NB4 (cell line): ENCODE measurements at regions not wholly inside any gene's neighbourhood (a gene's known extent, or its start where the extent isn't known, plus 50 kb on each side); places are given as distances from the start of the nearest gene placed in this dataset.

Experiments used
- MYC ChIP-seq: IDR thresholded peaks from 2 replicates; pipeline ENCODE4 v1.6.1; 2011; ENCODE audit warnings: low read depth, low read length
- POLR2A ChIP-seq: IDR thresholded peaks from 2 replicates; pipeline ENCODE4 v1.6.1; 2011; ENCODE audit warnings: mild to moderate bottlenecking; ENCODE audit not compliant: insufficient read length; ENCODE audit errors: extremely low read depth
- TF ChIP-seq, protein P1 (sequence below): IDR thresholded peaks from one replicate; pipeline ENCODE4 v1.5.1; 2012; ENCODE audit warnings: low read depth, low read length

DNA sequence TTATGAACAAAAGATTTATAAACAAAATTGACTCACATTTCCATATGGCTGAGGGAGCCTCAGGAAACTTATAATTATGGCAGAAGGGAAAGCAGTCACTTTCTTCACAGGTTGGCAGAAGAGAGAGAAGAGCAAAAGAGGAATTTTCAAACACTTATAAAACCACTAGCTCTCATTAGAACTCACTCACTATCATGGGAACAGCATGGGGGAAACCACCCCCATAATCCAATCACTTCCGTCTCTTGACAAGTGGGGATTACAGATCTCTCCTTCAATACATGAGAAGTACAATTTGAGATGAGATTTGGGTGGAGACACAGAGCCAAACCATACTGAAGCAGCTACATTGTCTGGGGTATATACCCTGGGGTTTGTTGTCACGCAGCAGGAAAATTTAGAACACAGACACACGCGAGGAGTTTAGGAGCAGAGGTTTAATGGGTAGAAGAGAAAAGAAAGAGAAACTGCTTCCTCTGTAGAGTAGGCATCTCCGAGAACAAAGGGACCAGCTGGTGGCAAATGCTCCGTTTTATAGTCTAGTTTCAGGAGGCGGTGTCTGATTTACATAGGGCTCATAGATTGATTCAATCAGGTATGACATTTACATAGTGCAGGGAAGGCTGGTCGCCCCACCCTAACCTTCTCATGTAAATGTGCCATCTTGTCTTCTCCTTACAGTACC, 2277.7 kb upstream of the AGA start:
- TF ChIP-seq, protein P1, sequence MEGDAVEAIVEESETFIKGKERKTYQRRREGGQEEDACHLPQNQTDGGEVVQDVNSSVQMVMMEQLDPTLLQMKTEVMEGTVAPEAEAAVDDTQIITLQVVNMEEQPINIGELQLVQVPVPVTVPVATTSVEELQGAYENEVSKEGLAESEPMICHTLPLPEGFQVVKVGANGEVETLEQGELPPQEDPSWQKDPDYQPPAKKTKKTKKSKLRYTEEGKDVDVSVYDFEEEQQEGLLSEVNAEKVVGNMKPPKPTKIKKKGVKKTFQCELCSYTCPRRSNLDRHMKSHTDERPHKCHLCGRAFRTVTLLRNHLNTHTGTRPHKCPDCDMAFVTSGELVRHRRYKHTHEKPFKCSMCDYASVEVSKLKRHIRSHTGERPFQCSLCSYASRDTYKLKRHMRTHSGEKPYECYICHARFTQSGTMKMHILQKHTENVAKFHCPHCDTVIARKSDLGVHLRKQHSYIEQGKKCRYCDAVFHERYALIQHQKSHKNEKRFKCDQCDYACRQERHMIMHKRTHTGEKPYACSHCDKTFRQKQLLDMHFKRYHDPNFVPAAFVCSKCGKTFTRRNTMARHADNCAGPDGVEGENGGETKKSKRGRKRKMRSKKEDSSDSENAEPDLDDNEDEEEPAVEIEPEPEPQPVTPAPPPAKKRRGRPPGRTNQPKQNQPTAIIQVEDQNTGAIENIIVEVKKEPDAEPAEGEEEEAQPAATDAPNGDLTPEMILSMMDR, result no peak
- TF ChIP-seq POLR2A (no peak), MYC (no peak)
